ENCODE measurements at regions not wholly inside any gene's neighbourhood (a gene's known extent, or its start where the extent isn't known, plus 50 kb on each side); places are given as distances from the start of the nearest gene placed in this dataset.

DNA sequence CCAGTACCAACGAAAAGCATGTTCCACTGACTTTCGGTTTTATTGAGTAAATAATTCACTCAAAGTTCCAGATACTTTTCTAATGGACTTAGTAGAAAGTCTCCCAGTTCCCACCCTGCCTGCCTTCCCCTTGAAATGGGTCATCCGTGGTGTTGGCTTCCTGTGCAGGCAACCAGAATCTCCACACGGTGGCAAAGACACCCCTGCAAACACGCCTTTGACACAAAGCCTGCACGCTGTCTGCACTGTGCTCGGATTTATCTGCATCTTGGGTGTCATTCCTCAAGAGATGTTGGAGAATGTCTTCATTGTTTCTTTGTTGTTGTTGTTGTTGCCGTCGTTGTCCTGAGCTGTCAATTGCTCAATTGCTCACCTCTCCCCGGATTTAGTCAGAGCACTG is 150.0 kb upstream of the IRX2 start:
- TF ChIP-seq, protein P1, sequence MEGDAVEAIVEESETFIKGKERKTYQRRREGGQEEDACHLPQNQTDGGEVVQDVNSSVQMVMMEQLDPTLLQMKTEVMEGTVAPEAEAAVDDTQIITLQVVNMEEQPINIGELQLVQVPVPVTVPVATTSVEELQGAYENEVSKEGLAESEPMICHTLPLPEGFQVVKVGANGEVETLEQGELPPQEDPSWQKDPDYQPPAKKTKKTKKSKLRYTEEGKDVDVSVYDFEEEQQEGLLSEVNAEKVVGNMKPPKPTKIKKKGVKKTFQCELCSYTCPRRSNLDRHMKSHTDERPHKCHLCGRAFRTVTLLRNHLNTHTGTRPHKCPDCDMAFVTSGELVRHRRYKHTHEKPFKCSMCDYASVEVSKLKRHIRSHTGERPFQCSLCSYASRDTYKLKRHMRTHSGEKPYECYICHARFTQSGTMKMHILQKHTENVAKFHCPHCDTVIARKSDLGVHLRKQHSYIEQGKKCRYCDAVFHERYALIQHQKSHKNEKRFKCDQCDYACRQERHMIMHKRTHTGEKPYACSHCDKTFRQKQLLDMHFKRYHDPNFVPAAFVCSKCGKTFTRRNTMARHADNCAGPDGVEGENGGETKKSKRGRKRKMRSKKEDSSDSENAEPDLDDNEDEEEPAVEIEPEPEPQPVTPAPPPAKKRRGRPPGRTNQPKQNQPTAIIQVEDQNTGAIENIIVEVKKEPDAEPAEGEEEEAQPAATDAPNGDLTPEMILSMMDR (IDR thresholded peaks at IDR 0.05; ENCODE audit: borderline replicate concordance, control extremely low read depth, extremely low read depth, insufficient read depth, missing control alignments): no peak
- in situ Hi-C loops (cut with MboI; ENCODE audit: low sequenced_read_pairs, unreplicated experiment): no loop called here
- no peak for DNase-seq (ENCODE audit: low spot score)

DNA sequence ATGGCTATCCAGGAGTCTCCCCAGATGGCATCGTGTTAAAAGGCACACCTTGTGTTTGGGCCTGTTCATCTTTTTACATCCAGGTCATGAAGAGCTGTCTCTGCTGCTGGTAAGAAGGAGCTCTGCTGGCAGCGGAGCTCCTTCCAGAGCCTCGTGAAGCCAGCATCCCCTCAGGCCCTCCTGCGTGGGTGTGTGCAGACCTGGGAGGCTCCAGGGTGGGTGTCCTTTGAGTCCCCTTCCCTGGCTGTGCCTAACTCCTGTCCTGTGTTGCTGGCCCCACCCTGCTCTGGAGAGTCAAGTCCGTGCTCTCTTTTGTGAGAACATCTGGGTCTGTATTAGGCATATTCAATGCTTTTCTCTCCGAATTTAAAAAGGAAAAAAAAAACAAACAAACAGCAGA is 149.6 kb upstream of the IRX2 start:
- in situ Hi-C loops (cut with MboI; ENCODE audit: low sequenced_read_pairs, unreplicated experiment): no loop called here
- TF ChIP-seq, protein P1 (IDR thresholded peaks at IDR 0.05; ENCODE audit: borderline replicate concordance, control extremely low read depth, extremely low read depth, insufficient read depth, missing control alignments): no peak

DNA sequence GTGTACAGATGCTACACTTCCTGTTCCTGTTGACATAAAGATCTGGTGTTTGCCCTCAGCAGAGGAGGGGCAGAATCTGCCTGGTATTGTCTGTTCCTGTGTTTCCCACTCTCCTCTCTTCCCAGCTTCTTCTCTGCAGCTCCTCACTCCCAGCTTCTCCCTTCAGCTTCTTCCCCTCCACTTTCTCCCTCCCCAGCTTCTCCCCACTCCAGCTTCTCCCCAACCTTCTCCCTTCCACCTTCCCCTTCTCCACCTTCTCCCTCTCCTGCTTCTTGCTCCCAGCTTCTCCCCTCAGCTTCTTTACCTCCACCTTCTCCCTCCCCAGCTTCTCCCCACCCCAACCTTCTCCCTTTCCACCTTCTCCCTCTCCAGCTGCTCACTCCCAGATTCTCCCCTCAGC is 148.9 kb upstream of the IRX2 start:
- DNase-seq (ENCODE audit: low spot score): no peak
- in situ Hi-C loops (cut with MboI; ENCODE audit: low sequenced_read_pairs, unreplicated experiment): no loop called here
- TF ChIP-seq, protein P1 (IDR thresholded peaks at IDR 0.05; ENCODE audit: borderline replicate concordance, control extremely low read depth, extremely low read depth, insufficient read depth, missing control alignments): no peak

More for the DNA sequence above, 149.6 kb upstream of the IRX2 start:
- DNase-seq (ENCODE audit: low spot score): no peak

DNA sequence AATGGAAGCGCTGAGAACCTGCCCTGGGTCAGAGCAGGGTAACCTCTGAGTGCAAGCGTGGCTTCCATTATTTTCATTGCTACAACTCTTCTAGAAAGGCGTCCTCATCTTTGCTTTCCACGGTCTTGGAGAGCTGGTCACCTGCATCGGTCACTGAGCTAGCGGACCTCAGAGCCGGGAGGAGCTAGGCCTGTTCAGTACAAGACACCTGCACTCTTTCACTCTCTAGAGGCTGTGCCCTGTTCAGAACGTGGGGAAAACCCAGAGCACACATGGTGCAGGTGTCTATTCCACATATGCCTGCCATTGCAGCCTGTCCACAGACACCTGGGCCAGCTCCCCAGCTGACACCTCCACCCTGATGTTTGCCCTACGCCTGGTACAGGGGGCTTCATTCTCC is 147.8 kb upstream of the IRX2 start:
- DNase-seq (ENCODE audit: low spot score): no peak
- TF ChIP-seq, protein P1 (IDR thresholded peaks at IDR 0.05; ENCODE audit: borderline replicate concordance, control extremely low read depth, extremely low read depth, insufficient read depth, missing control alignments): no peak
- in situ Hi-C loops (cut with MboI; ENCODE audit: low sequenced_read_pairs, unreplicated experiment): no loop called here

DNA sequence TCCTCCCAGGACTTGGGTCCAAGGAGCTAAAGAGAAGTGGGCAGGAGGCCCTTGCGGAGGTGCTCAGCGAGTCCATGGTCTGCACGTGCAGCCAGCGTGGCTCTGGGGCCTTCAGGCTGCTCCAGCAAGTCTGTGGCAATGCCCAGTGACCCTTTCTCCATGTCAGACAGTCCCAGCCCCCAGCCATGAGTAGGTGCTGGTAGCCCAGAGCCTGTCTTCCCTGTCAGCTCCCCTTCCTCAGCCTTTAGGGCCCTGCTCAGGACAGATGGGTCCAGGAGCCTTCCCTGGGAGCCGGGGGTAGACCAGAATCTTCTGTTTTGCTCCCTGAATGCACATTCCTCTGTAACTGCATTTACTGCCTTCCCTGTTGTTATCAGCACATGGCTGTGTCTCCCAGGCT is 147.2 kb upstream of the IRX2 start:
- DNase-seq (ENCODE audit: low spot score): no peak
- in situ Hi-C loops (cut with MboI; ENCODE audit: low sequenced_read_pairs, unreplicated experiment): no loop called here
- TF ChIP-seq, protein P1 (IDR thresholded peaks at IDR 0.05; ENCODE audit: borderline replicate concordance, control extremely low read depth, extremely low read depth, insufficient read depth, missing control alignments): no peak

DNA sequence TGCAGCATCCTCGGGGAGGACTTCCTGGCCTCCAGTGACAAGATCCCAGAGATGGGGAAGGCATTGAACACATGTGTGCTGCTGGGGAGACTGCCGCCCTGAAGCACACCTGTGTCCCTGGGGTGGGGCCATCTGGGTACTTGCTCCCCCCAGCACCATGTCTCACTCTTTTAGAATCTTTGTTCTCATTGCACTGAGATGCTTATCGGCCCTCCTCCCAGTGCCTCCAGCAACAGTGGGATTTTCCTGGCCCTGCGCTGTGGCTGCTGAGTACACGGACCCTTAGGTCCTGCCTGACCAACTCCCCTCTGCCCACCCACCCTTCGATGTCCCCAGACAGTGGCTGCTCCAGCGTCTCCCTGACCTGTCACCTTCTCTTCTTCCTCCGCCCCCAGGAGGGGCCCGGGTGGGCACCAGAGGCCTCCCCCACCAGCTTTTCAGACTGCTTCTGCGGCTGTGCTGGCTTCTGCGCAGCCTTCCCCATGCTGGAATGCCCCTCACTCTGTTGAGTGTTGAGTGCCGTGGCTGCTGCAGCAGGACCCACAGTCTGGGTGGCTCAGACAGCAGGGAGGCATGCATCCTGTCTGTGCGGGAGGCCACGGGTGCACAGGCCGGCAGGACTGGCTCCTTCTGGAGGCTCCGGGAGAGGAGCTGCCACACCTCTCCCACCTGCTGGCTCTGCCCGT is 145.9 kb upstream of the IRX2 start:
- no peak for DNase-seq (ENCODE audit: low spot score)
- TF ChIP-seq, protein P1 (IDR thresholded peaks at IDR 0.05; ENCODE audit: borderline replicate concordance, control extremely low read depth, extremely low read depth, insufficient read depth, missing control alignments): no peak
- in situ Hi-C loops (cut with MboI; ENCODE audit: low sequenced_read_pairs, unreplicated experiment): no loop called here
